GM23338 (cell line): ENCODE measurements at regions not wholly inside any gene's neighbourhood (a gene's known extent, or its start where the extent isn't known, plus 50 kb on each side); places are given as distances from the start of the nearest gene placed in this dataset.

ENCODE experiments used
- ATAC-seq: fragments of 200-7000 bp; cut with Tn5 transposase; 3 replicates; pipeline ENCODE4 v1.9.1; 2020
- DNase-seq: peaks from one replicate; pipeline ENCODE4 v3.0.0-alpha.2; 2015; ENCODE audit warnings: low spot score
- H2AFZ ChIP-seq: fragments of 200-600 bp; sonication (generic); 2 replicates; pipeline ENCODE4 v1.8.0; 2016; ENCODE audit warnings: antibody characterized with exemption, mild to moderate bottlenecking, moderate library complexity
- H3F3A ChIP-seq: fragments of 200-600 bp; sonication (generic); replicated peaks from 2 replicates; pipeline ENCODE4 v1.8.0; 2017; ENCODE audit warnings: antibody characterized with exemption, mixed run types, low read depth
- H3K27ac ChIP-seq: fragments of 200-600 bp; sonication (generic); 2 replicates; pipeline ENCODE4 v1.6.1; 2016; ENCODE audit warnings: low read depth
- H3K27me3 ChIP-seq: fragments of 200-600 bp; sonication (generic); 2 replicates; pipeline ENCODE4 v1.8.0; 2016; ENCODE audit warnings: mild to moderate bottlenecking, mixed run types, moderate library complexity; ENCODE audit not compliant: insufficient read depth
- H3K36me3 ChIP-seq: fragments of 200-600 bp; sonication (generic); 2 replicates; pipeline ENCODE4 v1.8.0; 2016; ENCODE audit warnings: mild to moderate bottlenecking; ENCODE audit not compliant: insufficient read depth
- H3K4me1 ChIP-seq: fragments of 200-600 bp; sonication (generic); 2 replicates; pipeline ENCODE4 v1.8.0; 2016; ENCODE audit warnings: mild to moderate bottlenecking, moderate library complexity; ENCODE audit not compliant: insufficient read depth
- H3K4me2 ChIP-seq: fragments of 200-600 bp; sonication (generic); 2 replicates; pipeline ENCODE4 v1.7.1; 2017; ENCODE audit warnings: mixed run types
- H3K4me3 ChIP-seq: fragments of 200-600 bp; sonication (generic); 2 replicates; pipeline ENCODE4 v1.6.1; 2016; ENCODE audit warnings: mixed run types
- H3K79me2 ChIP-seq: fragments of 200-600 bp; sonication (generic); replicated peaks from 2 replicates; pipeline ENCODE4 v1.8.0; 2017; ENCODE audit warnings: mild to moderate bottlenecking; ENCODE audit not compliant: insufficient read depth
- H3K9me2 ChIP-seq: fragments of 200-600 bp; sonication (generic); 2 replicates; pipeline ENCODE4 v1.8.0; 2017; ENCODE audit not compliant: insufficient read depth
- H4K20me1 ChIP-seq: fragments of 200-600 bp; sonication (generic); replicated peaks from 2 replicates; pipeline ENCODE4 v1.8.0; 2017; ENCODE audit warnings: mild to moderate bottlenecking; ENCODE audit not compliant: insufficient read depth
- H3K27ac Mint-ChIP-seq: 2 replicates; pipeline ENCODE4 v1.8.0; 2020; ENCODE audit warnings: inconsistent platforms, mild to moderate bottlenecking, moderate library complexity, mixed read lengths
- H3K27me3 Mint-ChIP-seq: 3 replicates; pipeline ENCODE4 v1.8.0; 2022; ENCODE audit warnings: low read depth, mild to moderate bottlenecking, moderate library complexity, mixed read lengths, inconsistent platforms; ENCODE audit not compliant: insufficient read depth, poor library complexity
- H3K36me3 Mint-ChIP-seq: 3 replicates; pipeline ENCODE4 v1.8.0; 2021; ENCODE audit warnings: low read depth, mild to moderate bottlenecking, inconsistent platforms, moderate library complexity, mixed read lengths
- H3K4me1 Mint-ChIP-seq: 3 replicates; pipeline ENCODE4 v1.8.0; 2020; ENCODE audit warnings: mild to moderate bottlenecking, inconsistent platforms, mixed read lengths
- H3K4me3 Mint-ChIP-seq: 3 replicates; pipeline ENCODE4 v1.8.0; 2021; ENCODE audit warnings: moderate library complexity, mild to moderate bottlenecking, inconsistent platforms, mixed read lengths
- H3K9me3 Mint-ChIP-seq: 3 replicates; pipeline ENCODE4 v1.8.0; 2020; ENCODE audit warnings: moderate library complexity, mild to moderate bottlenecking, inconsistent platforms, mixed read lengths
- CREB1 ChIP-seq: fragments of 250-450 bp; sonication (Bioruptor Pico); IDR thresholded peaks from 2 replicates; pipeline ENCODE4 v1.5.0; 2020; ENCODE audit warnings: low read depth, mild to moderate bottlenecking, moderate library complexity
- CTCF ChIP-seq, 2 experiments: fragments of 200-600 bp in 1 of 2; sonication (generic) in 1 of 2; conservative IDR thresholded peaks; 2 replicates each; pipeline versions ENCODE4 v1.5.1 to v1.6.1; 2016 to 2017; ENCODE audit warnings: antibody characterized with exemption in 2 of 2, low read depth in 2 of 2, mild to moderate bottlenecking in 2 of 2, moderate library complexity in 1 of 2
- ETS1 ChIP-seq: IDR thresholded peaks from 2 replicates; pipeline ENCODE4 v1.6.1; 2016; ENCODE audit warnings: antibody characterized with exemption
- EZH2 ChIP-seq: fragments of 200-600 bp; sonication (generic); IDR thresholded peaks from one replicate; pipeline ENCODE4 v1.8.0; 2017; ENCODE audit warnings: antibody characterized with exemption, mild to moderate bottlenecking, low read depth; ENCODE audit not compliant: unreplicated experiment
- EZH2phosphoT487 ChIP-seq: fragments of 200-600 bp; sonication (generic); IDR thresholded peaks from one replicate; pipeline ENCODE4 v1.8.1; 2018; ENCODE audit warnings: antibody characterized with exemption; ENCODE audit not compliant: unreplicated experiment
- JUNB ChIP-seq: IDR thresholded peaks from one replicate; pipeline ENCODE4 v1.6.1; 2016; ENCODE audit warnings: antibody characterized with exemption; ENCODE audit not compliant: unreplicated experiment
- NANOG ChIP-seq: IDR thresholded peaks from 2 replicates; pipeline ENCODE4 v1.6.1; 2016; ENCODE audit warnings: antibody characterized with exemption, borderline replicate concordance
- POLR2AphosphoS5 ChIP-seq: IDR thresholded peaks from 2 replicates; pipeline ENCODE4 v1.6.1; 2016; ENCODE audit warnings: antibody characterized with exemption, low read depth
- REST ChIP-seq: IDR thresholded peaks from one replicate; pipeline ENCODE4 v1.6.1; 2018; ENCODE audit warnings: antibody characterized with exemption; ENCODE audit not compliant: unreplicated experiment
- STAT1 ChIP-seq: IDR thresholded peaks from one replicate; pipeline ENCODE4 v1.6.1; 2016; ENCODE audit warnings: antibody characterized with exemption; ENCODE audit not compliant: unreplicated experiment
- ZNF114 ChIP-seq: fragments of 250-450 bp; sonication (Bioruptor Pico); IDR thresholded peaks from 2 replicates; pipeline ENCODE4 v1.5.0; 2020; ENCODE audit warnings: mild to moderate bottlenecking, moderate library complexity
- ZNF331 ChIP-seq: fragments of 250-450 bp; sonication (Bioruptor Pico); IDR thresholded peaks from 2 replicates; pipeline ENCODE4 v1.5.0; 2020; ENCODE audit warnings: low read depth, mild to moderate bottlenecking, moderate library complexity
- ZNF462 ChIP-seq: fragments of 250-450 bp; sonication (Bioruptor Pico); IDR thresholded peaks from 2 replicates; pipeline ENCODE4 v1.5.0; 2020; ENCODE audit warnings: mild to moderate bottlenecking, moderate library complexity

- no peaks in the 10 kb centered on the region for H3F3A ChIP-seq
Measured at GRCh38 chr12:84069198-84069597, 843.4 kb downstream of the SLC6A15 start.

More at GRCh38 chr12:84069198-84069597, 843.4 kb downstream of the SLC6A15 start:
- Histone ChIP-seq H3K27ac (no peak overlapping the region), H2AFZ (no peak overlapping the region), H3K36me3 (no peaks in the 10 kb centered on the region), H3K27me3 (no peaks in the 10 kb centered on the region), H3K79me2 (no peaks in the 10 kb centered on the region), H3K4me3 (no peak overlapping the region), H3K4me1 (no peaks in the 10 kb centered on the region), H3K9me2 (no peaks in the 10 kb centered on the region), H4K20me1 (no peaks in the 10 kb centered on the region), H3K4me2 (no peak overlapping the region)
- Mint-ChIP-seq H3K27me3 (no peaks in the 10 kb centered on the region), H3K4me1 (no peaks in the 10 kb centered on the region), H3K36me3 (no peaks in the 10 kb centered on the region), H3K4me3 (no peak overlapping the region), H3K9me3 (no peaks in the 10 kb centered on the region), H3K27ac (no peak overlapping the region)
- ATAC-seq (no peak), DNase-seq (no peak)
- no peak for TF ChIP-seq JUNB
- TF ChIP-seq ZNF462: no peak
- no peak for TF ChIP-seq NANOG
- no peak for TF ChIP-seq CTCF (conservative IDR thresholded peaks at IDR 0.05; ENCODE audit: low read depth in 2 of 2)
- TF ChIP-seq ETS1: no peak
- TF ChIP-seq EZH2: no peak
- TF ChIP-seq STAT1: no peak
- no peak for TF ChIP-seq CREB1 (CRISPR knock-in tag)
- no peak for TF ChIP-seq ZNF331 (CRISPR knock-in tag)
- TF ChIP-seq REST: no peak
- TF ChIP-seq POLR2AphosphoS5: no peak
- TF ChIP-seq ZNF114: no peak
- TF ChIP-seq EZH2phosphoT487: no peak
